A673 (cell line): ENCODE measurements at regions not wholly inside any gene's neighbourhood (a gene's known extent, or its start where the extent isn't known, plus 50 kb on each side); places are given as distances from the start of the nearest gene placed in this dataset.

ENCODE experiments used
- CTCF ChIP-seq: fragments of 300-800, 200-600 bp; sonication (generic); conservative IDR thresholded peaks from 2 replicates; pipeline ENCODE4 v1.5.1; 2017; ENCODE audit warnings: low read depth, mild to moderate bottlenecking, antibody characterized with exemption, low read length, moderate library complexity, mixed read lengths
- EZH2 ChIP-seq: fragments of 200-600 bp; sonication (generic); IDR thresholded peaks from 2 replicates; pipeline ENCODE4 v1.6.1; 2017; ENCODE audit warnings: borderline replicate concordance, low read depth, mild to moderate bottlenecking, mixed read lengths, antibody characterized with exemption, low read length; ENCODE audit not compliant: poor library complexity, severe bottlenecking

DNA sequence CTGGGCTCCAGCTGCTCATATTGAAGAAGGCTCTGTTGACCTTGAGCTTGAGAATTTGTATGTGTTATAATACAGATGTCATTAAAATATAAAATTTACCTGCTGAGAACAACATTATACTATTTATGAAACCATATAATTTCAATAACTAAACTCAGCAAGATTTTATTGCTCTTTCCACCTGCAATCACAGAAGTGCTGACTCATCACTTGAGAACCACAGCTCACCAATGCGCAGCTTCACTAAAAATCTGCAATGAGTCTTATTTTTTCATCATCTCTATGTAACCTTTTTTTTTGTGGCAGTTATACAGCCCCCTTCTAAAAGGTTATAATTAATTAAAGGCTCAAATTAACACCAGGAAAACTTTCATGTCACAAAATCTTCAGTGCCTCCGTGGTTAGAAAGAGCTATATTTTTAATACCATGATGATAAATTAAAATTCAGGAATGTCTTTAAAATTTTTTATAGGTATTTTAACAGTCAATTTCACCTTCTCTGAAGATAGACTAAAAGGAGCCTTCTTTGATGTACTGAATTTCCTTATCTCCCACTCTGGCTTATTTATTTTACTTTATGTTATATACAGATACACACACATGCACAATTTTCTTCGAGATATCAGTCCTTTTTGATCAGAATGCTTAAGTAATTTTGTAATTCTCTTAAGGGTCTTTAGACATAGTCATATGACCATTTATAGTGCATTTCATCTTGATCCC lies 102.7 kb downstream of the EVX1 start:
- no peak for TF ChIP-seq CTCF
- no peak for TF ChIP-seq EZH2
